ENCODE measurements at regions not wholly inside any gene's neighbourhood (a gene's known extent, or its start where the extent isn't known, plus 50 kb on each side); places are given as distances from the start of the nearest gene placed in this dataset.

DNA sequence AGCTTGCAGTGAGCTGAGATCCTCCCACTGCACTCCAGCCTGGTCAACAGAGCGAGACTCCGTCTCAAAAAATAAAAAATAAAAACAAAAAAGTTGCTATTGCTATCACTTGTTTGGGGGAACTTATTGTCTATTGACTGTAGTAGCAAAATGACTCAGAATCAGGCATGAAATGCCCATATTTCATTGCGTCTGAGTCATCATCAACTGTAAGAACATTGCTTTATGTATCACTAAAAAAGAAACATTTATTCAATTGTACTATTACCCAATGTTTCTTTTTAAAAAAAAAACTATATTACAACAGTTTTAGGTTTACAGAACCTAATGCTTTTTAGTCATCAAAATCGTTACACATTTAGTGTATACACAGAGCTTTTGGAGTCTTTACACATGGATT is 91.0 kb upstream of the FMN2 start:
- no peak for DNase-seq

DNA sequence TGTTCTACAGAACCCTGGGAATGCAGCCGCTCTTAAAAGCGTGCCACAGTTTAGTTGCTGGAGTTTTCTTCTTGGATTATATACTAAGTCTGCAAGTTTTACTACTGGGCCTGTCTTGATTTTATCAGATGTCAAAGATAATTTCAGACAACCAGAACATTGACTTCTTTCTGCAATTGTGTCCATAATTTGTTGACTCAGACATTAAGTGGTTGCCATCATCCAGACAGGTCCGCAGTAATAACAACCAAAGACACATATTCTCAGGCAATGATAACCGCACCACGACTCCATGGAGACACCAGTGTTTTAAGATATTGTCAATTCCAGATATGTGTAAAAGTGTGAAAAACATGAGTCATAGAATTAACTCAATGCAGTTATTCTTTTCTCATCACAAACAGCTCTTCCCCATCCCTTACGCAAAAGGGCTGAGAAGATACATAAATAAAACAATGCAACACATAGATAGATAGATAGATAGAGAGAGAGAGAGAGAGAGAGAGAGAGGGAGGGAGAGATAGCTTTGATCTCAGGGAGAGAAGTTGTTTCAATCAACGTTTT is 90.4 kb upstream of the FMN2 start:
- DNase-seq, result no peak

DNA sequence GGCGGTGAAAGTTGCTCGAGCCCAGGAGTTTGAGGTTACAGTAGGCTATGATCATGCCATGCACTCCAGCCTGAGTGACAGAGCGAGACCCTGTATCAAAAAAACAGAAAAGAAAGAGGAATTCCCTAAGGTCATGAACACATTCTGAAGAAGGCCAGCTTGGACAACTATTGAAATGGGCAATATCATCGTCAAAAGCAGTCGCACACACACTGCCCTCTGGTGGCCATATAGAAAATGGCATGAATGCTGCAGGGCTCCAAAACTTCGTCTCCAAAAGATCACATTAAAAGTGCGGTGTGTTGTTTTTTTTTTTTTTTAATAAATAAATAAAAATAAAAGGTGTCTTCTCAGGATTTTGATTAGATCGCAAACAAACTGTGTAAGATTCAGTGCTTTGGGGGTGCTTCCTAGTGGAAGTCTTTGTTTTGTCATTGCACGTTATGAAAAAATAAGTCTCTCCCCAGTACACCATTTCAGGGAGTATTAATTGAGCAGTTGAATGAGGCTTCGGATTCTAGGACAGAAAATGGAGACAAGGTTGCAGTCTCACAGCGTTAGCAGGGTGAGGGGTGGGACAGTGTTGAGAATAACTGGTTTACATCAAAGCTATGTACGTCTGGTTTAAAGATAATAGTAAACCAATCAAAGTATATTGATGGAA is 87.5 kb upstream of the FMN2 start:
- DNase-seq, result peak in 1 of 2 donors; percentile 25

DNA sequence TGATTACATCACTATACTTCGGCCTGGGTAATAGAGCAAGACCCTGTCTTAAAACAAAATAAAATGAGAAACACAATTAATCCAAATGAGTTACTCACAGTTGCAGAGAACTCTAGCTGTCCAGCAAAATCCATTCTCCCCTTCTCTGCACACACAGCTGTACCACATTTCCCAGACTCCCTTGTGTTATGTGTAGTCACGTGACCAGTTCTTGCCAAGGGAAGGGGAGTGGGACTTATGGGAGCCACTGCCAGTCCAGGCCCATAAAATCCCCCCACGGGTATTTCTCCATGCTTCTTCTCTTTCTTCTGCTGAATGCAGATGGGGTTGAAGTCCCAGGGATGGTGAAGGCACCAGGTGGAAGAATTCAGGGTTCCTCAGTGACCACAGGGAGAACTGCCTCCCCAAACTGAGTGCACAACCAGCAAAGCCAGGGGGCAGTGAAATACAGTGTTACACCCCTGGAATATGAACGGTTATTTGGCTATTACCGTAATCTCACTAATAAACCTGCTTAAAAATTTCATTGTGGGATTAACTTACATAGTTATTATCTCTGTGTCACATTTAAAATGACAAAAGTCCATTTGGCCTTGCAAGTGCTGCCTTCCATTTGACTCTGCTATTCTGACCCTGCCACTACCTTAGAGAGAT is 85.6 kb upstream of the FMN2 start:
- no peak for DNase-seq

DNA sequence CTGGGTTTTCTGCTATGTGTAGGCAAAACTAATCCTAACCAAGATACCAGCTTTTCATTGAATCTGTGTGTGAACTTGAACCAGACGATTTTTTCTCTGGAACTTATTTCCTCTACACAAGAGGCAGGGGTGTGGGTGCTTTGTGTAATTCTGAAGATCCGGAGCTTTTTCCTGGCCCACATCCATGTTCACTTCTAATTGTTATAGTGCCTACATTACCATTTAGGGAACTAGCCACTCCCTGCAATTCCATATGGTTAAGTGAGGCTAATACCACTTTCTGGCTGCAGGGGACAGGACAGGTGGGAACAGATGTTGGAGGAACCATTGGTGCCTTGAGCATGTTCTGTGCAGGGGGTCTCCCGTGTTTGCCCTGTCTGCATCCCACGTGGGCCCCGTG is 83.4 kb upstream of the FMN2 start:
- DNase-seq, result no peak

DNA sequence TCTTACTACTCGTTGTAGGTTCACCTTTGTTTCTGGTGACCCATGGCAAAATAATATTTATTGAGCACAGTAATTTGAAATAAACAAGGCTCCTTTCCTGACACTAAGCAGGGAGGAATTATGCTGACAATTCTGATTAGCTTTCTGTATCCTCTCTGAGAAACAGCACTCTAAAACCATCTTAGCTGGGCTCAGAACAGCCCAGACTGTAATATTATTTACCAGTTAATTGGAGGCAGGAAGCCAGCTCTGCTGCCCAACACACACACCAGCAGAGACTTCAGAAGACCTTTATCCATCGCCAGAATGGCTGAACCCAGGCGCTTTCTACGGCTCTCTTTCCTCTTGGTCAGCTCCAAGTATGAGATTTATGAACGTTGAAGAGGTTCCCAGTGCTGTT is 77.6 kb upstream of the FMN2 start:
- DNase-seq, result no peak

DNA sequence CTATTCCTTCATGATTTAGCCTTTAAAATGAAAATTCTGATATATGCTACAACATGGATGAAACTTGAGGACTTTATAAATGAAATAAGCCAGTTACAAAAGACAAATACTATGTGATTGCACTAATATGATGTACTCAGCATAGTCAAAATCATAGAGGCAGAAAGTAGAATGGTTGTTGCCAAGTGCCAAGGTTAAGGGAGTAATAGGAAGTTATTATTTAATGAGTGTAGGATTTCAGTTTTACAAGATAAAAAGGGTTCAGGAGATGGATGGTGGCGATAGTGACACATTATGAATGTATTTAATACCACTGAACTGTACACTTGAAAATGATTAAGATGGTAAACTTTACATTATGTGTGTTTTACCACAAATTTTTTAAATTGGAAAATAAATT is 73.1 kb upstream of the FMN2 start:
- DNase-seq, result no peak

DNA sequence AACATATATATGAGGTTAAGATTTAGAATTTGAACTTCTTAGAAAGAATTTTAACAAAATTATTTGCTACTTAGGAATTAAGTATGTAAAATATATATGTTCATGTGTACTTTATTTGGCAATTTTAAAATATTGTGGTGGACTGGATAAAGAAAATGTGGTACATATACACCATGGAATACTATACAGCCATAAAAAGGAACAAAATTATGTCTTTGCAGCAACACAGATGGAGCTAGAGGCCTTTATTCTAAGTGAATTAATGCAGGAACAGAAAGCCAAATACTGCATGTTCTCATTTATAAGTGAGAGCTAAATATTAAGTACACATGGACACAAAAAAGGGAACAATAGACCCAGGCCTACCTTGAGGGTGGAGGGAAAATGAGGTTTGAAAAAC is 72.2 kb upstream of the FMN2 start:
- DNase-seq, result no peak

DNA sequence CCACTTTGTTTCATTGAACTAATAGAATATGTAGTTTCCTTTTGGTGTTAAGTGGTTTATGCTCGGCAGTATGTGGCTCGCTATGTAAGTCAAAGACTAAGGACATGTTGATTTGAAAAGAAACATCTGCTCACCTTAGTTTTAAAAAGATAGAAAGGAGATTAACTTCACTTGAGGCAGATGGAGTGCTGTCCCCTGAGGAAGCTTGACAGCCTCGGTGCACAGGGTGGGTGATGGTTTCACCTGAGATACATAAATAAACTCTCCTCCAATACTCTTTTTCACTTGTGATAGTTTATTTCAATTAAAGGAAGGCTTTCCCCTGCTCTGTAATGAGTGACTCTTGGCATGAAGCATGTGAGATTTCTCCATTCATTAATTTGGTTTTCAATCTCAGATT is 70.8 kb upstream of the FMN2 start:
- DNase-seq, result no peak

DNA sequence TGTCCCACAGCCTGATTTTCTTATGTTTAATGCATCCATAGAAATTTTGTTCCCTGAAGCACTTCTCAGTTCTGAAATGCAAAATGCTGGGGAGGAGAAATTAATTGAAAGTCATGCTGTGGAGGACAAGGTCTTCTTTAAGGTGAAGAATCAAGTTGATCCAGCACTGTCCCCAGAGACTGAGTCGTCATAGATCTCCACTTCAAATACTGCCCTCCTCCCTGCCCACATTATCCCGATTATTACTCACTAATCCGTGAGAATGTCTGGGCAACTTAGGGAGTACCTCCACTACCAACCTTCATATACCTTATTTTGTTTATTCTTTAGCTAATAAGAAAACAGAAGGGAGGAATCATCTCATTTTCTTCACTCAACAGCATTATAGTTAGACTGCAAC is 70.0 kb upstream of the FMN2 start:
- no peak for DNase-seq

DNA sequence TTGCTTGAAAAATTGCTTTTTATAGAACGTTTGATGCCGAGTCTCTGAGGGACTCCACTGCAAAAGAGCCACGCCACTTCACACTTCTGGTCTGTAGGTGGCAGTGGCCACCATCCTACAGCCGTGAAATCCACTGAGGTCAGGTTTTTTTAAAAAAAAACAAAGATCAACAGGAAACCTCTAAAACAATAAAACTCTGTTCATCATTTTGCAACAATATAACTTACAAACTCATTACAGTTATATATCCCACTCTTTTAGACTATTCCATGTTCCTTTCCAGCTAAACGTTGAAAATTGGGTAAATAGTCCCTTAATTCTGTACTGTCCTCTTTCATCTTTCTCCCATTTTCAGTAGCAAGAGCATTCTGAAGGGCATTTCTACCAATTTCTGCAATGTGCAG is 64.6 kb upstream of the FMN2 start:
- peak in 1 of 2 donors; percentile 20 for DNase-seq

DNA sequence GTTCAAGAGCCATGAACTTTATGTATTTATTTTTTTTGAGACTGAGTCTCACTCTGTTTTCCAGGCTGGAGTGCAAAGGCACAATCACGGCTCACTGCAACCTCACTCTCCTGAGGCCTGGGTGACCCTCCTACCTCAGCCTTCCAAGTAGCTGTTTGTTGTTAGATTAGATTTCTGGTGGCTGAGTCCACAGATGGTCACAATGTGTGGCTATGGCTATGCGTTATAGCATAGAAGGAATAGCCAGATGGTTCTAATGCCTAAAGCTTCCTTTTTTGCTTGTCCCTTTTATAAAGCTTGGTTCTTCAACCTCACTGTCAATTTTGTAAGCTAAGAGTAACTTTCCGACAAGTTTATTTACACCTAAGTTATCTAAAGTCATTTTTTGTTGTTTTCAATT is 62.3 kb upstream of the FMN2 start:
- DNase-seq, result no peak

DNA sequence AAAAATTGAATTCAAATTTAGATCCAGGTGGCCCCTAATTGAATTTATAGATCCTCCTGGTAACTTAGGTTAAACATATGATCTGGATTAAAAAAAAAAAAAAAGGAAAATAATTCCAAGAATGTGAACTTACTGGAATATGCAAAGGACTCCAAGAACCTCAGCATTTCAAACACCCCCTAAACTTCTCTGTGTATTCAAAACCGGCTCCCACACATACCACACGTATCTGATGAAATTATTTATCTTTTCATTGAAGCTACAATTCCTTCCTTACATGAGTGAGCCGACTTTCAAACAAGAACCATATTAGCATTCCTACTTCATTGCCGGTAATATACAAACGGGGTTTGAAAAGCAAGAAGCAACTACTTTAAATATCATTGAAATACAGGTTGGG is 61.4 kb upstream of the FMN2 start:
- DNase-seq, result no peak

DNA sequence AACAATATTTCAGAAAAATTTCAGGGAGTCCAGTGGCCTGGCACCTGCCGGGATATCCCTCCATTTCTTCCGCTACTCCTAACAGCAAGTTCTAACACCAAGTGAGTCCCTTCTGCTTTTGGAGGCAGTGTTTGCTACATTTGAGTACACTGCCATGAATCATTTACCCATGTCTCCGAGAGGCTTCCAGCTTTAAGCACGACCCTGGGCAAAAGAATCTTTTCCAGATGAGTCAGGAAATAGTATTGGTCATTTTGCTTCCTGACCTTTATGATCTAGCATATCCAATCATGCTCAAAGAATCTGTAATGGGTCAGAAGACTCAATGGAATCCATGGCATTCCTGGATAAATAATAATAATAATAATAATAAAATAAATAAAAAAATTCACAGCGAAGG is 60.7 kb upstream of the FMN2 start:
- no peak for DNase-seq

DNA sequence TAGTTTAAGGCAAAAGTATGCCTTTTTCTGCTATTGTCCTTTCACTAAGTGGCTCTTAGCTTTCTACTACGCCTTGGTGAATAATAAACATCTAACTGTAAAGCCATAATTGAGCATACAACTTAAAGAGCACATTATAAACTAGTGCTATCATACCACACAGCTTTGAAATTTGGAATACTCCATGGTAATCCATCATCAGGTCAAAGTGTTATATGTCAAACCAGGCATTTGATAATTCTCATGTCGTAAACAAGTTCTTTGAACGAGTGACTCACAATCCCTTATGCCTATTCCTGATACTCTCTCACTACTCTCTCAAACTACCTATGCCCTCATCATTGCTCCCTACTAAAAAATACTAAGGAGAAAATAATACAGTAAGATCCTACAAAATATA is 60.3 kb upstream of the FMN2 start:
- DNase-seq, result no peak

DNA sequence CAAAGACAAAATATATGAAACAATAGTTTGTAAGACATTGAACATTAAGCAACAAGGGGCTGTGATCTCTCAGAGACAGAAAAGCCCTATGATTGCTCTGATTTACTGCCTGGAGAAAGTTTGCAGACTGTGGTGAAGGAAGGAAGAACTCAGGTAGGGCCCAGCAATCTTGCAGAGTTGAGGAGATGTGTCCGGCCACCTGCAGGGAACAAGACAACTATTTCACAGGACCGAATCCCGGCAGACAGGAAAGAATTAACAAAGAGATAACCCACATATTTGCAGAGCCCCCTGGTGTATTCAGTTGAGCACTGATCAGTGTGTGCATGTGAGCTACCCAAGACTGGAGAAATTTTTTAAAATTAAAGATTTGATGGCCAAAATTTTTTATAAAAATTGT is 58.3 kb upstream of the FMN2 start:
- no peak for DNase-seq

DNA sequence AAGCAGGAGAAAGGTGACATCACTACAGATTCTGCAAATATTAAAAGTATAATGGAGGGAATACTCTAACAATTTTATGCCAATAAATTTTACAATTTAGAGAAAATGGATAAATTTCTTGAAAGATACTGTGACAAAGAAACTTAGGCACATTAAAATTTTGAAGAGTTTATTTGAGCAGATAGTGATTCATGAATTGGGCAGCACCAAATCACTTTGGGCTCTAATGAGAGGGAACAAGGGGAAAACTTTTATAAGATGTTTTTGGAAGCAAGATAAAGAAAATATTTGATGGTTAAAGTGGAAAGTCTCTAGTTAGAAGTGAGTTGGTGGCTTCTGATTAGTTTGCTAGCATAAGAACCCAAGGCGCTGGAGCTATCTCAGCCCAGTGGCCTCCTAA is 55.2 kb upstream of the FMN2 start:
- DNase-seq, result no peak

All from stimulated activated CD4-positive, alpha-beta T cell treated with anti-CD3 and anti-CD28 coated beads, Interleukin-2, amount 100 ng/mL, for 24 hours (primary cell).